ENCODE measurements at regions not wholly inside any gene's neighbourhood (a gene's known extent, or its start where the extent isn't known, plus 50 kb on each side); places are given as distances from the start of the nearest gene placed in this dataset.
A peak's percentile ranks its signal among the peaks of the same experiment; 100 is the strongest.

GRCh38 chr18:22283116-22283395, 113.7 kb downstream of the GATA6 start:
- TF ChIP-seq CTCF (conservative IDR thresholded peaks at IDR 0.05 in 1 of 2, IDR thresholded peaks at IDR 0.05 in 1 of 2; ENCODE audit: extremely low read depth in 1 of 2, insufficient read depth in 1 of 2, low read depth in 1 of 2, low read length in 2 of 2), result peak in 1 of 2 donors; percentile 7
- TF ChIP-seq EZH2 (IDR thresholded peaks at IDR 0.05; ENCODE audit: borderline replicate concordance, low read length), result no peak

Measured in mammary epithelial cell (primary cell).